HG02884 (cell line): ENCODE measurements at regions not wholly inside any gene's neighbourhood (a gene's known extent, or its start where the extent isn't known, plus 50 kb on each side); places are given as distances from the start of the nearest gene placed in this dataset.
"Not testable (repeated sequence)": the region's sequence is repeated elsewhere in the genome, so short reads cannot be mapped to it uniquely, and the experiment has no call there.

Source experiments
- ATAC-seq: cut with Tn5 transposase; IDR thresholded peaks from one replicate; pipeline ENCODE4 v1.9.1; 2021; ENCODE audit warnings: mild to moderate bottlenecking, moderate library complexity; ENCODE audit not compliant: unreplicated experiment

- no peak for ATAC-seq
Measured at GRCh38 chr17:77085926-77086432, 54.8 kb upstream of the SEC14L1 start.

- ATAC-seq, result no peak
Measured at GRCh38 chr17:77086433-77087010, 54.2 kb upstream of the SEC14L1 start.

GRCh38 chr17:77087650-77088454, 52.9 kb upstream of the SEC14L1 start:
- no peak for ATAC-seq

GRCh38 chr17:77088455-77089123, 52.2 kb upstream of the SEC14L1 start:
- peak; percentile 92 for ATAC-seq

- ATAC-seq, result no peak
Measured at GRCh38 chr17:77089124-77089490, 51.7 kb upstream of the SEC14L1 start.

GRCh38 chr17:77089949-77090348, 50.8 kb upstream of the SEC14L1 start:
- ATAC-seq, result not testable (repeated sequence)

GRCh38 chr17:77090476-77090875, 50.3 kb upstream of the SEC14L1 start:
- ATAC-seq, result no peak
